Epithelial cell of proximal tubule (primary cell): ENCODE measurements at regions not wholly inside any gene's neighbourhood (a gene's known extent, or its start where the extent isn't known, plus 50 kb on each side); places are given as distances from the start of the nearest gene placed in this dataset.

Experiments used
- DNase-seq: peaks from one replicate; pipeline ENCODE4 v3.0.0-alpha.2; 2011; ENCODE audit warnings: low read depth
- H3K4me3 ChIP-seq: 2 replicates; pipeline ENCODE4 v1.5.1; 2011; ENCODE audit warnings: low read depth, mild to moderate bottlenecking, low read length
- TF ChIP-seq, protein P1 (sequence below): conservative IDR thresholded peaks from 2 replicates; pipeline ENCODE4 v1.5.1; 2012; ENCODE audit warnings: low read depth, mild to moderate bottlenecking, low read length

DNA sequence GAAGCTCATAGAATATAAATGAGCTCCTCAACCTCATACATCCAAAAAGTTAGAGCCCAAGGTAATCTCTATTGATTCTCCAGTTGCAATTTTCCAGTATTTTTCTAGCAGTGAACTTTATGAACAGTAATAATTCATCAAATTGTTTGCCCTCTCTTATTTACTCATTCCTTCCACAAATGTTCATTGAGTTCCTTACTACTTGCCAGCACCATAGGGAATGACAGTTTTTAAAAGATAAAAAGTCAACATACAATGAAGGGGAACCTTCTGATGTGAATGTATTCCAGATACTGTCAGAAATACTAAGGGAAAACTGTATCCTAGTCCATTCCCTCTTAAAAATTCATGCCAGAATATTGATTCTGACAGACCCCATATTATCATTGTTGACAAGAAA, 277.0 kb upstream of the C1orf87 start:
- DNase-seq: no peak
- TF ChIP-seq, protein P1, sequence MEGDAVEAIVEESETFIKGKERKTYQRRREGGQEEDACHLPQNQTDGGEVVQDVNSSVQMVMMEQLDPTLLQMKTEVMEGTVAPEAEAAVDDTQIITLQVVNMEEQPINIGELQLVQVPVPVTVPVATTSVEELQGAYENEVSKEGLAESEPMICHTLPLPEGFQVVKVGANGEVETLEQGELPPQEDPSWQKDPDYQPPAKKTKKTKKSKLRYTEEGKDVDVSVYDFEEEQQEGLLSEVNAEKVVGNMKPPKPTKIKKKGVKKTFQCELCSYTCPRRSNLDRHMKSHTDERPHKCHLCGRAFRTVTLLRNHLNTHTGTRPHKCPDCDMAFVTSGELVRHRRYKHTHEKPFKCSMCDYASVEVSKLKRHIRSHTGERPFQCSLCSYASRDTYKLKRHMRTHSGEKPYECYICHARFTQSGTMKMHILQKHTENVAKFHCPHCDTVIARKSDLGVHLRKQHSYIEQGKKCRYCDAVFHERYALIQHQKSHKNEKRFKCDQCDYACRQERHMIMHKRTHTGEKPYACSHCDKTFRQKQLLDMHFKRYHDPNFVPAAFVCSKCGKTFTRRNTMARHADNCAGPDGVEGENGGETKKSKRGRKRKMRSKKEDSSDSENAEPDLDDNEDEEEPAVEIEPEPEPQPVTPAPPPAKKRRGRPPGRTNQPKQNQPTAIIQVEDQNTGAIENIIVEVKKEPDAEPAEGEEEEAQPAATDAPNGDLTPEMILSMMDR: no peak
- no peak overlapping the region for H3K4me3 ChIP-seq

DNA sequence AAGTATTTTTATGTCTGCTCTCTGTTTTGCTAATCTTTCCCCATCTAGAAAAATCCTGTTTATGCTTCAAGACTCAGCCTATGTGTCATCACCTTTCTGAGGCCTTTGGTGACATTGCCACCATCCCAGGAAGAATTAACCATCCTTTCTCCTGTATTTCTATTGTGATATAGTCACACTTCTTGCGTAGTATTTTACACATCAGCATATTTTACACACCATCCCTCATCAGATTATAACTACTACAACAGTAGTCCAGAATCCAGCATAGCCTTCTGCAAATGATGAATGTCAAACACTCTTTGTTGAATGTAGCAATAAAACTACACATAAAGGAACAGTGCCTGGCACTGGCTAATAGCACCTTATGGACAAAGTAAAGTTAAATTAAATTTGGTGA, 275.3 kb upstream of the C1orf87 start:
- TF ChIP-seq, protein P1: no peak
- H3K4me3 ChIP-seq: no peak overlapping the region
- DNase-seq: no peak

DNA sequence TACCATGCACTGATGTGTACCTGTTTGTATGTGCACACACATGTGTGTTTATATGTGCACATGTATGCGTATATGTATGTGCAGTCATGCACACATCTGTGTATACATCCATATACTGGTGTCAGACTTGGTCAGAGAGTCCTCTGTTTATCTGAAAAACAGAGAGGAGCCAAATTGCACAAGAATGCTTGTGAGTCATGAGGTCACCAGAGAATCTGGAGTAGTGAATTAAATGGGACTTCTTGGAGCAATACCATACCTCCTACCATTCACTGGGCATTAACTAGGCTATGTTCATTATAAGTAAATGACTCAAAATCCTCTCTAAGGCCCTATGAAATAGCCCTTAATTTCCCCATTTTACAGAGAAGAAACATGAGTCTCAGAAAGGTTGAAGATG, 272.1 kb upstream of the C1orf87 start:
- H3K4me3 ChIP-seq: no peak overlapping the region
- peak; percentile 9 for DNase-seq
- TF ChIP-seq, protein P1: no peak

DNA sequence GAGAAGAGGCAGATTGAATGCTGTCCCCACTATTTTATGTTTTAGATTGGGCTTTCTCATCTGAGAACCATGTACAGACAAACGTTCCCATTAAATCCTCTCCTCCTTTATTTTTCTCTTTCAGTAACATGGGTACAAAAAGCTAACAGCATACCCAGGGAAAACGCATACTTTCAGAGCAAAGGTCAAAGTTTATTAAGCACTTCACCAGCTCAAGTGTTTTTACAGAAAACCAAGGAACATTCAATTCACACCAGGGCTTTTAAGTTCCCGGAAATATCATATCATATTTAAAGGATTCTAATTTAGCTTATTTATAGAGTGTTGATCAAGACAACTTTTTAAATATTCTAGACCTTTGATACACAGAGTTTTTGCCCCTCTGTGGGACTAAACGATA, 271.5 kb upstream of the C1orf87 start:
- DNase-seq: no peak
- H3K4me3 ChIP-seq: no peak overlapping the region
- TF ChIP-seq, protein P1: no peak

DNA sequence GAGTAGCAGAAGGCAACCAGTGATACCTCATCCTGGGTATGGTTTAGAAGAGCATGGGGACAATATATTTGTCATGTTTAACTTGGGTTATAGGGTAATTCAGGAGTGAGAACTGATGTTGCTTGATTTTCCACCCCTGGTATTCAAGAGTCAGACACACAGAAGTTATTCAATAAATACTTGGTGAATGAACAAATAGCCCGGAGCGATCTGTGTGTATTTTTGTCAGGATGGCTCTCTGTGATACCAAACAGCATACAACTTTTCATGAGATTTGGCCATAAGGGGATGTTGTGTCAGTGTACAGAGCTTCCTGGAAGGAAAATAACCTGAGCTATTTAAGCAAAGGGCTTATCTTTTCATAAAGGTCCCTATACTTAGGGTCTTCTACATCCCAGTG, 270.2 kb upstream of the C1orf87 start:
- DNase-seq: no peak
- no peak overlapping the region for H3K4me3 ChIP-seq
- TF ChIP-seq, protein P1: no peak

DNA sequence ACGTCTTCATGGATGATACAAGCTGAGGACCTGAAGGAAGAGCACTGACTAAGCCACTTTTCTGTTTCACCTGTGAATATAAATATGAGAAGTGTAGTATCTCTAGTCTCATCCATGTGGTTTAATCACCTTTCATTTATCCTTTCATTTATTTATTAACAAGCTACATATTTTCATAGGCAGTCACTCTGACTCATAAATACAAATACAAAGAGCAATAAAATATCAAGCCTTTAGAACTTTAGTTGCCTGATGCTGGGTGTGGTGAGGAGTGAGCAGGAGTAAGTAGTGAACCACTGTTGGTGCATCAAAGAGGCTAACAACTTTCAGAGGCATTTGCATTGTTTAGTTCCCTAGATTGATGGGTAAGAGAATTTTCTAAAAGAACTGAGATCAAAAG, 269.0 kb upstream of the C1orf87 start:
- TF ChIP-seq, protein P1: no peak
- H3K4me3 ChIP-seq: no peak overlapping the region
- no peak for DNase-seq

DNA sequence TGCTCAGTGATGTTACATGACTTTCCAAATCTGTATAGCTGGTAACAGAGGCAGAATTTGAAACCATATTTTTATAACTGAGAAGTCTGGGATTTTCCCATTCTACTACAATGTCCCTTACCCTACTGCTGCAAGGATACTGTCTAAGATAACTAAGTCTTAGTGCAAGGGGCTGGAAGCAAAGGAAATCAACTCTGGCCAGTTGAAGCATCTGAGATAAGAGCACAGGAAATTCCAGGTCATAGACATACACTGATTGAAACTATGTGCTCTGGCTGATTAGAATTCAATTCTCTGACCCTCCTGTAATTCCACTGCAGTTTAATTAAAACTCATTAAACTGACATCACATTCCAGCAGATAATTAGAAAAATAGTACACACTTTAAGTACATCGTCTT, 267.7 kb upstream of the C1orf87 start:
- no peak overlapping the region for H3K4me3 ChIP-seq
- DNase-seq: no peak
- TF ChIP-seq, protein P1: no peak
